Fibroblast of villous mesenchyme (primary cell): ENCODE measurements at regions not wholly inside any gene's neighbourhood (a gene's known extent, or its start where the extent isn't known, plus 50 kb on each side); places are given as distances from the start of the nearest gene placed in this dataset.

ENCODE experiments used
- DNase-seq: peaks from one replicate; pipeline ENCODE4 v3.0.0-alpha.2; 2010; ENCODE audit warnings: low read depth
- H3K4me3 ChIP-seq: 2 replicates; pipeline ENCODE4 v1.5.1; 2011; ENCODE audit warnings: low read depth, mild to moderate bottlenecking, low read length
- CTCF ChIP-seq: IDR thresholded peaks from 2 replicates; pipeline ENCODE4 v1.5.1; 2012; ENCODE audit warnings: low read depth, mild to moderate bottlenecking, low read length; ENCODE audit not compliant: insufficient read depth

- no peak for DNase-seq
- H3K4me3 ChIP-seq = no peak overlapping the region
- TF ChIP-seq CTCF = no peak
These were observed 473.7 kb upstream of the ISX start for GRCh38 chr22:34592123-34592740.

DNA sequence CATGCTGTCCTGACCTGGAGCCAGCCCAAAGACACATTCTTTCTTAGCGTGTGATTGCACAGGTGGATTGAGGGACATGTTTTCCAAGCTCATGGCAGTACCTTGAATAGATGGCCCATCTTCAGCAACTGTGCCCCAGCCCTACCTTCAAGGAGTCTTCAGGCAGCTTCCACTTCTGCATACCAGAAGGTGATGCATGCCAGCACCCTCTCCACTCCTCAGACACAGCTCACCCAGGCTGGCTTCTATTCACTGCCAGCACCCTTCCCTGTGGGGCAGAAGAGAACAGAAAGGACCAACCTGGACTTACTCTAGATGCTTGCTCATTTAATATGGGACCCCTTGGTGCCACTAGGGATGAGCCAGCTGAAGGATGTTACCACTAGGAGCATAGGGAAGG lies 466.4 kb upstream of the ISX start:
- no peak overlapping the region for H3K4me3 ChIP-seq
- TF ChIP-seq CTCF = no peak
- no peak for DNase-seq

GRCh38 chr22:34604312-34604711 lies 461.6 kb upstream of the ISX start:
- TF ChIP-seq CTCF = no peak
- no peak overlapping the region for H3K4me3 ChIP-seq
- no peak for DNase-seq

DNA sequence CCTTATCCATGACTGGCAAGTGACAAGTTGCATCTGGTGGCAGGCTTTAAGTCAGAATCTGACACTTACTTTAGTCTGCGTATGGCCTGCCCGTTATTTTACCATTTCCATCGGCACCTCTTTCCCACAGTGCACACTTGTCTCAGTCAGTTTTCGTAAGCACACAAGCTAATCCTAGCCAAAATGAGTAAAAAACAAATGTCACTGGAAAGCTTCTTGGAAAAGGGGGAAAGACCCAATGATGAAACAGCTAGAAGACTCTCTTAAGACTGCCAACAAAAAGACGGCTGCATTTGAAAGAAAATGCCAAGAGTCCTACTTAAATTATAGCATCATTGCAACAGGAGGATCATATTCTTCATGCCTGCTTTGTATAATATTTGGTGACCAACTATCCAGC lies 457.9 kb upstream of the ISX start:
- DNase-seq = no peak
- no peak for TF ChIP-seq CTCF
- no peak overlapping the region for H3K4me3 ChIP-seq

- no peak overlapping the region for H3K4me3 ChIP-seq
- no peak for DNase-seq
- no peak for TF ChIP-seq CTCF
These were observed 457.3 kb upstream of the ISX start for GRCh38 chr22:34608540-34609115.

DNA sequence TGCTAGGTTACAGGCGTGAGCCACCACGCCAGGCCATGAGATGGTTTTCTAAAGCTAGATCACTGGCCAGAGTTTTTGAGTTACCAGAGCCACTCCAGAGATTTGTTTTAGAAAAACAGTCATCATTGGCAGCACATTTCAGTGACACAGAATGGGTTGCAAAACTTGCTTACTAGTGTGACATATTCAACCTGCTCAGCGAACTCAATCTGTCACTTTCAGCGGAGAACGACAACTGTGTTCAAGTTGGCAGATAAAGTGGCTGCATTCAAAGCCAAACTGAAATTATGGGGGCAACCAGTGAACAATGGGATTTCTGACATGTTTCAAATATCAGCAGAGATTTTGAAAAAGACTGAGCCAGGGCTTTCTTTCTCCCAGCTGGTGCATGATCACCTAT lies 456.3 kb upstream of the ISX start:
- TF ChIP-seq CTCF = no peak

GRCh38 chr22:34620161-34620560 lies 445.8 kb upstream of the ISX start:
- no peak for DNase-seq
- H3K4me3 ChIP-seq = no peak overlapping the region
- TF ChIP-seq CTCF = no peak

More for the DNA sequence above, 456.3 kb upstream of the ISX start:
- H3K4me3 ChIP-seq = no peak overlapping the region
- no peak for DNase-seq
